ENCODE measurements at regions not wholly inside any gene's neighbourhood (a gene's known extent, or its start where the extent isn't known, plus 50 kb on each side); places are given as distances from the start of the nearest gene placed in this dataset.

GRCh38 chr3:175913286-175913685, 1054.2 kb downstream of the NAALADL2 start:
- no peak for DNase-seq

- DNase-seq: no peak
Measured at GRCh38 chr3:175911937-175912336, 1052.8 kb downstream of the NAALADL2 start.

GRCh38 chr3:175902226-175902625, 1043.1 kb downstream of the NAALADL2 start:
- no peak for DNase-seq

- no peak for DNase-seq
Measured at GRCh38 chr3:175898194-175898593, 1039.1 kb downstream of the NAALADL2 start.

- no peak for DNase-seq
Measured at GRCh38 chr3:175896655-175897054, 1037.5 kb downstream of the NAALADL2 start.

GRCh38 chr3:175895731-175896130, 1036.6 kb downstream of the NAALADL2 start:
- DNase-seq: no peak

- no peak for DNase-seq
Measured at GRCh38 chr3:175893566-175893965, 1034.4 kb downstream of the NAALADL2 start.

- no peak for DNase-seq
Measured at GRCh38 chr3:175890066-175890465, 1030.9 kb downstream of the NAALADL2 start.

- DNase-seq: no peak
Measured at GRCh38 chr3:175885231-175885766, 1026.2 kb downstream of the NAALADL2 start.

- DNase-seq: no peak
Measured at GRCh38 chr3:175879417-175879816, 1020.3 kb downstream of the NAALADL2 start.

DNA sequence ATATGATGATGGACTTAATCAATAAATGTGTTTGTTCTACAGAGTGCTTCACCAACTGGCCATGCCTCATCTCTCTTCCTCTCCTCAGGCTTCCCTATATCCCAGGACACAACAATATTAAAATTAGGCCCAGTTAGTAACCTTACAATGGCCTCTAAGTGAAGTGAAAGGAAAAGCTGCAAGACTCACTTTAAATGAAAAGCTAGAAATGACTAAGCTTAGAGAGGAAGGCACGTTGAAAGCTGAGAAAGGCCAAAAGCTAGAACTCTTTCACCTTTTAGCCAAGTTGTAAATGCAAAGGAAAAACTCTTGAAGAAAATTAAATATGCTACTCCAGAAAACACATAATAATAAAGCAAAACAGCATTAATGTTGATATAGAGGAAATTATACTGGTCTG, 1010.3 kb downstream of the NAALADL2 start:
- no peak for DNase-seq

- DNase-seq: no peak
Measured at GRCh38 chr3:175868626-175869025, 1009.5 kb downstream of the NAALADL2 start.

DNA sequence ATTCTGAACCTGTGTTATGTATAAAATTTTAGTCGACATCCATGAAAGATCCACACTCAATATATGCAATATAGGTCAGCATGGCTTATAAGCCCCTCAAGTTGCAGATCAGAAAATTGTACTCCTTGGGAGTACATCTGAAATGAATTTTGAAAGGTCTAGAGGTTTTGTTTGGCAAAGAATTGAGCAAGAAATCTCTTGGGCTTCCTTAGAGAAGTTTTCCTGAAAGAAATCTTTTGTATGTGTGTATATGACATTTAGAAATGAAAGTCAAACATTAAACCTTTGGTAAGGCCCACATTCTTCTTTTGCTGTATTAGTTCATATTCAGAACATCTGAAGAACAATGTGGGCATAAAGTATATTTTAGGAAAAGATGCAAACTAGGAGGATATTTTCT, 1006.6 kb downstream of the NAALADL2 start:
- no peak for DNase-seq

- no peak for DNase-seq
Measured at GRCh38 chr3:175861916-175862315, 1002.8 kb downstream of the NAALADL2 start.
